ENCODE measurements at regions not wholly inside any gene's neighbourhood (a gene's known extent, or its start where the extent isn't known, plus 50 kb on each side); places are given as distances from the start of the nearest gene placed in this dataset.

- DNase-seq (ENCODE audit: low read depth): no peak
- no peak for TF ChIP-seq CTCF (IDR thresholded peaks at IDR 0.05; ENCODE audit: insufficient read depth, low read depth, low read length, missing control alignments)
- no peak overlapping the region for H3K4me3 ChIP-seq (ENCODE audit: low read depth, low read length)
Observed at GRCh38 chr5:110917161-110917875, 154.2 kb upstream of the TSLP start.

- no peak overlapping the region for H3K4me3 ChIP-seq (ENCODE audit: low read depth, low read length)
- no peak for TF ChIP-seq CTCF (IDR thresholded peaks at IDR 0.05; ENCODE audit: insufficient read depth, low read depth, low read length, missing control alignments)
- no peak for DNase-seq (ENCODE audit: low read depth)
Observed at GRCh38 chr5:110918683-110919082, 152.8 kb upstream of the TSLP start.

- H3K4me3 ChIP-seq (ENCODE audit: low read depth, low read length): no peak overlapping the region
- DNase-seq (ENCODE audit: low read depth): no peak
- TF ChIP-seq CTCF (IDR thresholded peaks at IDR 0.05; ENCODE audit: insufficient read depth, low read depth, low read length, missing control alignments): no peak
Observed at GRCh38 chr5:110923971-110924370, 147.5 kb upstream of the TSLP start.

- no peak for TF ChIP-seq CTCF (IDR thresholded peaks at IDR 0.05; ENCODE audit: insufficient read depth, low read depth, low read length, missing control alignments)
- H3K4me3 ChIP-seq (ENCODE audit: low read depth, low read length): no peak overlapping the region
- DNase-seq (ENCODE audit: low read depth): no peak
Observed at GRCh38 chr5:110925398-110925797, 146.1 kb upstream of the TSLP start.

GRCh38 chr5:110925916-110926315 lies 145.6 kb upstream of the TSLP start:
- no peak for DNase-seq (ENCODE audit: low read depth)
- H3K4me3 ChIP-seq (ENCODE audit: low read depth, low read length): no peak overlapping the region
- no peak for TF ChIP-seq CTCF (IDR thresholded peaks at IDR 0.05; ENCODE audit: insufficient read depth, low read depth, low read length, missing control alignments)

- no peak for TF ChIP-seq CTCF (IDR thresholded peaks at IDR 0.05; ENCODE audit: insufficient read depth, low read depth, low read length, missing control alignments)
- H3K4me3 ChIP-seq (ENCODE audit: low read depth, low read length): no peak overlapping the region
- DNase-seq (ENCODE audit: low read depth): peak; percentile 66
Observed at GRCh38 chr5:110932755-110933488, 138.6 kb upstream of the TSLP start.
